Brain microvascular endothelial cell (primary cell): ENCODE measurements at regions not wholly inside any gene's neighbourhood (a gene's known extent, or its start where the extent isn't known, plus 50 kb on each side); places are given as distances from the start of the nearest gene placed in this dataset.

Experiments used
- DNase-seq: peaks from one replicate; pipeline ENCODE4 v3.0.0-alpha.2; 2020
- H3K27ac ChIP-seq: fragments of 250-450 bp; sonication (Bioruptor Pico); 2 replicates; pipeline ENCODE4 v1.5.1; 2020; ENCODE audit warnings: mild to moderate bottlenecking, moderate library complexity
- H3K27me3 ChIP-seq: fragments of 250-450 bp; sonication (Bioruptor Pico); replicated peaks from 2 replicates; pipeline ENCODE4 v1.5.1; 2020; ENCODE audit warnings: mild to moderate bottlenecking
- H3K36me3 ChIP-seq: fragments of 250-450 bp; sonication (Bioruptor Pico); replicated peaks from 2 replicates; pipeline ENCODE4 v1.5.1; 2020; ENCODE audit warnings: mild to moderate bottlenecking
- H3K4me3 ChIP-seq: 2 replicates; pipeline ENCODE4 v1.5.1; 2011; ENCODE audit warnings: low read depth, mild to moderate bottlenecking, control low read depth, low read length, moderate library complexity
- in situ Hi-C: cut with HindIII; loops from 2 replicates; pipeline ENCODE4 v1.10.0; 2017; ENCODE audit warnings: low sequenced_read_pairs, low pct_ligation_motif_present
- TF ChIP-seq, protein P1 (sequence below): IDR thresholded peaks from 2 replicates; pipeline ENCODE4 v1.5.1; 2011; ENCODE audit warnings: low read depth, mild to moderate bottlenecking, moderate library complexity, low read length, control low read depth, inconsistent platforms; ENCODE audit errors: missing control alignments

DNA sequence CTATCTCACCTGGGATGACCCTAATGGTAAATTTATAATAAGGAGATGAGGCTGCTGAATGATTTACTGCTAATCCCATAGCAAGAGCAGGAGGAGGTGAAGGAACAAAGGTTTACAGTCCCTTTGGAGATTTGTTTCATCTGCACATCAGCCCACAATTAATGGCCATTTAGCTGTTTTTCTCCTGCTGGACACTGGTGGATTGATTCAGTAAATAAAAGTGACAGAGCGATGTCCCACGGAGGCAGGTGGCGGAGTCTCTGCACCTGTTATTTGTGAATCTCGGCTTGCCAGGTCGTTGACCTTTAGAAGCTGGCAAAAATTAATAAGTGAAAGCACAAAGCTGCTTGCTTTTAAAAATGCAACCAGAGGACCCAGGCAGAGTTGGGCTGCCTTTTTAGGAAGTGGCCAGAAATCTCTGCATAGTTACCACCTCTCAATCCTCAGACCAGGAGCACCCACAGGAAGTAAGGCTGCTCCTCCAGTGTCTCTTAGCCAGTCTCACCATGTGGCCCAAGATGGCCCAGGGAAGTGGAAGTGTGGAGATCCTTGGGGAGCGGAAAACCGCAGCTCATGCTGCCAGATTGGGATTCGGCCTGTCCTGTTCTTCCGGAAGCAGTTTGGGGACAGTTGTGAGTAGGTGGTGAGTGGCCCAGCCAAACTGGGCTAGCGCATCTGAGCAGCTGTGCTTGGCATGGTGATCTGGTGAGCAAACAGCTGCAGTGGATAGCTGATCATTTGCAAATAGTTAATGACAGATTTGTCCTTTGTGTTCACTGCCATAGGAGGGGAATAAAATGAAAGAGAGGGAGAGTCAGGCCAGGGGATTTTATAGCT, 1005.7 kb upstream of the PIK3C3 start:
- Histone ChIP-seq H3K27ac (no peak overlapping the region), H3K4me3 (no peak overlapping the region), H3K27me3 (no peaks in the 10 kb centered on the region), H3K36me3 (no peaks in the 10 kb centered on the region)
- TF ChIP-seq, protein P1, sequence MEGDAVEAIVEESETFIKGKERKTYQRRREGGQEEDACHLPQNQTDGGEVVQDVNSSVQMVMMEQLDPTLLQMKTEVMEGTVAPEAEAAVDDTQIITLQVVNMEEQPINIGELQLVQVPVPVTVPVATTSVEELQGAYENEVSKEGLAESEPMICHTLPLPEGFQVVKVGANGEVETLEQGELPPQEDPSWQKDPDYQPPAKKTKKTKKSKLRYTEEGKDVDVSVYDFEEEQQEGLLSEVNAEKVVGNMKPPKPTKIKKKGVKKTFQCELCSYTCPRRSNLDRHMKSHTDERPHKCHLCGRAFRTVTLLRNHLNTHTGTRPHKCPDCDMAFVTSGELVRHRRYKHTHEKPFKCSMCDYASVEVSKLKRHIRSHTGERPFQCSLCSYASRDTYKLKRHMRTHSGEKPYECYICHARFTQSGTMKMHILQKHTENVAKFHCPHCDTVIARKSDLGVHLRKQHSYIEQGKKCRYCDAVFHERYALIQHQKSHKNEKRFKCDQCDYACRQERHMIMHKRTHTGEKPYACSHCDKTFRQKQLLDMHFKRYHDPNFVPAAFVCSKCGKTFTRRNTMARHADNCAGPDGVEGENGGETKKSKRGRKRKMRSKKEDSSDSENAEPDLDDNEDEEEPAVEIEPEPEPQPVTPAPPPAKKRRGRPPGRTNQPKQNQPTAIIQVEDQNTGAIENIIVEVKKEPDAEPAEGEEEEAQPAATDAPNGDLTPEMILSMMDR, result no peak
- DNase-seq, result no peak
- in situ Hi-C loops, result no loop called here

DNA sequence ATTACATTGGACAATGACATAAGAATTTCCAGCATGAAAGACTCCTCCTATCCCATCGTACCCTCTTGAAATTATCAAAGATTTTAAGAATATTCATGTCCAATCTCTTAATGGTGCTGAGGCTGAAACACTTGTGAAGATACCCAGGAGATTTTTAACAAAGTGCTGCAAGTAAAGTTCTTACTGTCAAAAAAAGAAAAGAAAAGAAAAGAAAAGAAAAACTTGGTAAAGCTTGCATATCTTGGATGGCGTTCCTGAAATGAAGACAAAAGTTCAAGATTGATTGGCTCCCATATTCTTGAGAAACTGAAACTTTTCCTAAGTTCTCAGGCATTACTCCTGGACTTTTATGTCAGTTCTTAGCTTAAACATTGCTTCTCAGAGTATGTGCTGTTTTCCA, 1010.5 kb upstream of the PIK3C3 start:
- in situ Hi-C loops, result no loop called here

DNA sequence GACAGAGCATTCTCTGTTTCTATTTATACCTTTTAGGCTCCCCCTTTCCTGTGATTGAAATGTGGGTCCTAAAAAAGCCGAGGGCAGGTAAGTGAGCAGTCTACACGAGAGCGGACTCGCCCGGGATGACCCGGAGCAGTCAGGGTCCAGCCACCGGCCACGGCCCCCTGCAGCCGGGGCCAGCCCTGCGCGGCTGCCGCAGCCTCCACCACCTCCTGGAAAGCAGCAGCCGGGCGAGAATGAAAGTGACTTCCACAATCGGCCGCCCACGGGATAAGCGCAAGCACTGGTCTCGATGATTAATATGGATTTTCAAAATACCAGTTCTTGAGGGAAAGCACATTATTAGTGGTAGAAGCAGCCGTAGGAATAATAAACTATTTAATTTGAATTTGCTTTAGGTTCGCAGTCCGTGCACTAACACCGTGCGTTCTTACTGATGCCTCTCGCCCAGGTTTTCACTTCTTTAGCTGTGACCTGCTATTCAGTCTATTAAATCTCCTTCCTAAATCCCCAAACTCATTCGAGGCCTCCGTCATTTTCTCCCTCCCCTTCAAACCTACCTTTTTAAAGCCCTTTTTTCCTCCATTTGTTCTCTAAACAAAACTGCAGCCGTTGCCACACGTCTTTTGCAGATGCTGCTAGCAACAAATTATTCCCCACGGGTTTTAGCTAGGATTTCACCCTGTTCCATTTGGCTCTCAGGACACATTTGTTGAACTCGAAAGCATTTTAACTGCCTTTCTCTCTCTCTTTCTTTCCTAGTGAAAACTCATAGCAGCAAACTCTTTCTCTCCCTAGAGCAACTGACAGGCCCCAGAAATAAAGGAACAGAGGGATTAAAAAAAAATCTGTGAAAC, 1015.1 kb upstream of the PIK3C3 start:
- no peak overlapping the region for H3K27ac ChIP-seq
- no peak overlapping the region for H3K4me3 ChIP-seq
- DNase-seq, result no peak
- TF ChIP-seq, protein P1, result no peak
- no peaks in the 10 kb centered on the region for H3K36me3 ChIP-seq
- in situ Hi-C loops, result no loop called here
- H3K27me3 ChIP-seq, result no peaks in the 10 kb centered on the region

More for the DNA sequence above, 1010.5 kb upstream of the PIK3C3 start:
- Histone ChIP-seq H3K27ac (no peak overlapping the region), H3K4me3 (no peak overlapping the region), H3K36me3 (no peaks in the 10 kb centered on the region), H3K27me3 (no peaks in the 10 kb centered on the region)
- TF ChIP-seq, protein P1, result no peak
- no peak for DNase-seq

DNA sequence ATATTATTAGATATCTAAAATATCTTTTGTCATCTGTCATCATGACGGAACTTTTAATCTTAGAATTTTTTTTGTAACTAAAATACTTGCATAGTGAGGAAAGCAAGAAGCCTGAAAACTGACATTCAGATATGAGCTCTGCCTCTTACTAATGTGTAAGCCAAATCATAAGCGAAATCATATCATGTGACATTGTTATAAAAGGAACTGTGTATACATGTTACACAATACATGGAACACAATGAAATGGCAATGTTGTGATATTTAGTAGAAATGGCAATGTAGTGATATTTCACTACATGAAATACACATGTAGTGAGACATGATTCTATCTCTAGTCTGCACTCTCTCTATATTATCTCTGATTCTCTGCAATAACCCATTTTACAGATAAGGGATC, 1016.4 kb upstream of the PIK3C3 start:
- Histone ChIP-seq H3K27me3 (no peaks in the 10 kb centered on the region), H3K36me3 (no peaks in the 10 kb centered on the region), H3K4me3 (no peak overlapping the region), H3K27ac (no peak overlapping the region)
- TF ChIP-seq, protein P1, result no peak
- no peak for DNase-seq
- in situ Hi-C loops, result no loop called here

DNA sequence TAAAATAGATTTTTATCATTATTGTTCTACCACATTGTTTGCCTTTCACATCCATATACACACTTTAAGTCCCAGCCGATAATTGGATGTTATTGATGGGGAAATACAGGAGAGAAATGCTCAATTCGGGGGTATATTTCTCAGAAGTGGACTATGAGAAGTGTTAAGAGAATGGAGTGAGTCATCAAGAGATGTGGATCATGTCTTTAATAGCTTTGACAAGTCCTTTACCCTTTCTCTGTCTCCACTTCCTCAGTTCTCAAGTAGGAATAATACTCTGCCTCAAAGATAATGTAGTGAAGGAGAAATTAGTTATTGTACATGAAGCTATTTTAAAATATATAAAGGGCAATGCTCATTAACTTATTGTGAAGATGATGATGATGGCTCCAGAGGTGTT, 1017.6 kb upstream of the PIK3C3 start:
- Histone ChIP-seq H3K27ac (no peak overlapping the region), H3K27me3 (no peaks in the 10 kb centered on the region), H3K4me3 (no peak overlapping the region), H3K36me3 (no peaks in the 10 kb centered on the region)
- in situ Hi-C loops, result no loop called here
- no peak for DNase-seq
- TF ChIP-seq, protein P1, result no peak
